Spleen (tissue), 11 donors: ENCODE measurements at regions not wholly inside any gene's neighbourhood (a gene's known extent, or its start where the extent isn't known, plus 50 kb on each side); places are given as distances from the start of the nearest gene placed in this dataset.

ENCODE experiments used
- DNase-seq: peaks from one replicate; pipeline ENCODE4 v3.0.0-alpha.2; 2020
- H3K27ac ChIP-seq, 8 donors: fragments of 200-600 bp; sonication (generic) in 7 of 8; 1 replicate in 4 of 8; 2 replicates in 4 of 8; pipeline versions ENCODE4 v1.5.0 to v1.8.0; 2016 to 2021; ENCODE audit warnings: inconsistent platforms in 4 of 8, mild to moderate bottlenecking in 4 of 8, moderate library complexity in 1 of 8
- H3K27me3 ChIP-seq, 7 donors: fragments of 200-600 bp; sonication (generic) in 6 of 7; replicated peaks in 1 of 7; 1 replicate in 4 of 7; 2 replicates in 3 of 7; pipeline versions ENCODE4 v1.5.0 to v1.8.0; 2016 to 2021; ENCODE audit warnings: inconsistent platforms in 3 of 7, mild to moderate bottlenecking in 1 of 7
- H3K36me3 ChIP-seq, 6 donors: fragments of 200-600 bp; sonication (generic) in 5 of 6; 1 replicate in 4 of 6; 2 replicates in 2 of 6; pipeline versions ENCODE4 v1.5.0 to v1.8.0; 2016 to 2021; ENCODE audit warnings: inconsistent platforms in 2 of 6
- H3K4me1 ChIP-seq, 6 donors: fragments of 200-600 bp; sonication (generic) in 5 of 6; 1 replicate in 3 of 6; 2 replicates in 3 of 6; pipeline versions ENCODE4 v1.5.0 to v1.8.0; 2016 to 2021; ENCODE audit warnings: inconsistent platforms in 3 of 6
- H3K4me3 ChIP-seq, 8 donors: fragments of 200-600 bp; sonication (generic) in 7 of 8; 1 replicate in 4 of 8; 2 replicates in 4 of 8; pipeline versions ENCODE4 v1.5.0 to v1.8.0; 2016 to 2021; ENCODE audit warnings: inconsistent platforms in 4 of 8, mild to moderate bottlenecking in 4 of 8, moderate library complexity in 2 of 8
- H3K9me3 ChIP-seq, 8 donors: fragments of 200-600 bp; sonication (generic) in 7 of 8; 1 replicate in 4 of 8; 2 replicates in 4 of 8; pipeline versions ENCODE4 v1.5.0 to v1.8.0; 2016 to 2021; ENCODE audit warnings: inconsistent platforms in 4 of 8
- POLR2A ChIP-seq, 3 donors: fragments of 450-650 bp; IDR thresholded peaks; one replicate each; pipeline ENCODE4 v1.5.1; 2017; ENCODE audit warnings: antibody characterized with exemption in 3 of 3, mild to moderate bottlenecking in 1 of 3
- POLR2AphosphoS5 ChIP-seq, 3 donors: sonication (generic); formaldehyde crosslinking; IDR thresholded peaks; one replicate each; pipeline ENCODE4 v1.5.1; 2017; ENCODE audit warnings: antibody characterized with exemption in 3 of 3
- WGBS, 5 donors: extraction: QIAGEN DNeasy Blood & Tissue Kit in 3 of 5; methylation state at CpG; one replicate each; pipeline versions ENCODE4 v1.1.5 to v1.1.7; 2013 to 2018; 5-methylcytosine and 5-hydroxymethylcytosine counted together
- intact Hi-C: fragments of 100-400 bp; cut with DNase I; formaldehyde crosslinking; loops from one replicate; pipeline ENCODE4 v1.15.0; 2023; ENCODE audit warnings: low total_unique reads
- TF ChIP-seq, protein P1 (sequence below), 11 experiments: fragments of 200-600 bp in 7 of 11; fragments of 450-650 bp in 4 of 11; sonication (generic) in 4 of 11; IDR thresholded peaks in 8 of 11; conservative IDR thresholded peaks in 3 of 11; 1 replicate in 7 of 11; 2 replicates in 4 of 11; pipeline versions ENCODE4 v1.4.0 to v1.8.0; 2016 to 2021; ENCODE audit warnings: antibody characterized with exemption in 11 of 11, inconsistent platforms in 4 of 11, mild to moderate bottlenecking in 1 of 11
- donor health status: healthy with polysubstance abuse.
- donor health status: DM: no; HTN: no; CAD: no; lungs with moderate emphysema.
- donor health status: DM: no; HTN: no; CAD: no.
- donor health status: Bipolar disorder and iron deficiency.
- donor health status: healthy.
- donor health status: DM: no; HTN: no; CAD: no.
- donor health status: DM: yes; HTN: yes; CAD: no.

DNA sequence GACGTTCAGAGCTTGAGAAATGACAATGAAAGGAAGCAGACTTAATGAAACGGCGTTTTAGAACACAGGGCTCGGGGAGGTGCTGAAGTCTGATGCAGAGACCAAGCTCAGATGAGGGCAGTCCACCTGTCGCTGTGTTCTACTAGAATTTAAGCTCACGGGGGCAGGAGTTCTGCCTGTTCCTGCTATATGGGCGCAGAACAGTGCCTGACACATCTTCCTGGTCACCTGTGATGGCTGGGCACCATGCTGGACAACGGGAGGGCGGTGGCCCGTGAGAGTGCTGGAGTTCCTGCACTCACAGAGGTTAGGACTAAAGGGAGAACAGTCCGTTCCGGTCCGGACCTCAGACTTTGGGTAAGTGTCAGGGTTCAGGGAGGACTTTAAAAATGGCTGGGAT is 130.6 kb downstream of the ERMARD start:
- H3K36me3 ChIP-seq: no peaks in the 10 kb centered on the region
- DNase-seq: peak; percentile 54
- TF ChIP-seq, protein P1, sequence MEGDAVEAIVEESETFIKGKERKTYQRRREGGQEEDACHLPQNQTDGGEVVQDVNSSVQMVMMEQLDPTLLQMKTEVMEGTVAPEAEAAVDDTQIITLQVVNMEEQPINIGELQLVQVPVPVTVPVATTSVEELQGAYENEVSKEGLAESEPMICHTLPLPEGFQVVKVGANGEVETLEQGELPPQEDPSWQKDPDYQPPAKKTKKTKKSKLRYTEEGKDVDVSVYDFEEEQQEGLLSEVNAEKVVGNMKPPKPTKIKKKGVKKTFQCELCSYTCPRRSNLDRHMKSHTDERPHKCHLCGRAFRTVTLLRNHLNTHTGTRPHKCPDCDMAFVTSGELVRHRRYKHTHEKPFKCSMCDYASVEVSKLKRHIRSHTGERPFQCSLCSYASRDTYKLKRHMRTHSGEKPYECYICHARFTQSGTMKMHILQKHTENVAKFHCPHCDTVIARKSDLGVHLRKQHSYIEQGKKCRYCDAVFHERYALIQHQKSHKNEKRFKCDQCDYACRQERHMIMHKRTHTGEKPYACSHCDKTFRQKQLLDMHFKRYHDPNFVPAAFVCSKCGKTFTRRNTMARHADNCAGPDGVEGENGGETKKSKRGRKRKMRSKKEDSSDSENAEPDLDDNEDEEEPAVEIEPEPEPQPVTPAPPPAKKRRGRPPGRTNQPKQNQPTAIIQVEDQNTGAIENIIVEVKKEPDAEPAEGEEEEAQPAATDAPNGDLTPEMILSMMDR (IDR thresholded peaks at IDR 0.05 in 8 of 11, conservative IDR thresholded peaks at IDR 0.05 in 3 of 11): no peak
- TF ChIP-seq POLR2A (IDR thresholded peaks at IDR 0.05) (no peak), POLR2AphosphoS5 (IDR thresholded peaks at IDR 0.05) (no peak)
- 71 to 86% (median 80%) methylated on average over 13 of the region's 13 CpGs for WGBS, 5 donors
- peaks cover 0 to 5% (median 0%) of the 10 kb centered on the region in 8 donors for H3K9me3 ChIP-seq
- peaks cover 0 to 52% (median 10%) of the 10 kb centered on the region in 7 donors for H3K27me3 ChIP-seq
- H3K4me1 ChIP-seq: no peaks in the 10 kb centered on the region
- H3K4me3 ChIP-seq: no peak overlapping the region
- intact Hi-C loops: no loop called here
- no peak overlapping the region for H3K27ac ChIP-seq

DNA sequence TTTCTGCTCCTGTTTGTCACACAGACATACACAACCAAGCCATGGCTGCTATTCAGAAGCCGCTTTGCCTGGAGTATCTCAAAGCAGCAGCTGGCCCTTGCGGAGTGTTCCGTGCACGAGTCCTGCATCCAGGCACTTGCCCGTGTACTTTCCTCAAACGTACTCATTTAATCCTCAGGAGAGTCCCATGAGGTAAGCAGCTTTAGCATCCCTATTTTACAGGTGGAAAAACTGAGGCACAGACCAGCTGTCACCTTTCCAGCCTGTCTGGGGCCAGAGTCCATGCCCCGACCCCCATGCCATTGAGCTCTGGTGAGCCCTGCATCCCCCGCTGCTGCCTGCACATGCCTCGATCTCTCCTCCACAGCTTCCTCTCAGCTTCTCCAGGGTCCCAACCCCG is 130.0 kb downstream of the ERMARD start:
- TF ChIP-seq, protein P1 (IDR thresholded peaks at IDR 0.05 in 8 of 11, conservative IDR thresholded peaks at IDR 0.05 in 3 of 11): no peak
- no peak for TF ChIP-seq POLR2A (IDR thresholded peaks at IDR 0.05)
- TF ChIP-seq POLR2AphosphoS5 (IDR thresholded peaks at IDR 0.05): no peak
- H3K27ac ChIP-seq: no peak overlapping the region
- H3K4me3 ChIP-seq: no peak overlapping the region
- peak; percentile 35 for DNase-seq
- no peaks in the 10 kb centered on the region for H3K36me3 ChIP-seq
- WGBS, 5 donors: 80 to 90% (median 87%) methylated on average over 10 of the region's 10 CpGs
- H3K4me1 ChIP-seq: no peaks in the 10 kb centered on the region
- peaks cover 0 to 5% (median 0%) of the 10 kb centered on the region in 8 donors for H3K9me3 ChIP-seq
- H3K27me3 ChIP-seq: peaks cover 0 to 48% (median 10%) of the 10 kb centered on the region in 7 donors
- intact Hi-C loops: no loop called here

DNA sequence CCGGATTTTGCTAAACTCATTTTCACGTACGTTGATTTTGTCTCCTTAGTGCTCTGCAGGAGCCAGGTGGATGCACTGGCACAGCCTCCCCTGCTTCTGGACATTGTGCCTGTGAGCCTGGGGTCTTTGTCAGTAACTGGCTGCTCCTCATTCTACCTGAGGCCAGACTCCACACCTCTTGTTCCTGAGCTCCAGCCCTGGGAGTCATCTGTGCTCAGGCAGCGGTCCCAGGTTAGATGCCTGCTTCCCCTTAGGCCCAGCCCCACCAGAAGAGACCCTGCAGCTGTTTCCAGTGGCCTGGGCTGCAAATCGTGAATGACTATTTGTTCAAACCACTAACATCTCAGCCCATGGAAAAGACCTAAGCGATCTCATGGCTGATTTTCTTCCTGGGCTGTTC is 129.1 kb downstream of the ERMARD start:
- WGBS, 5 donors: 82 to 95% (median 88%) methylated on average over 6 of the region's 6 CpGs
- no peaks in the 10 kb centered on the region for H3K36me3 ChIP-seq
- no peaks in the 10 kb centered on the region for H3K4me1 ChIP-seq
- H3K4me3 ChIP-seq: no peak overlapping the region
- H3K27ac ChIP-seq: no peak overlapping the region
- intact Hi-C loops: no loop called here
- peaks cover 0 to 44% (median 10%) of the 10 kb centered on the region in 7 donors for H3K27me3 ChIP-seq
- H3K9me3 ChIP-seq: peaks cover 0 to 11% (median 0%) of the 10 kb centered on the region in 8 donors
- peak; percentile 36 for DNase-seq
- TF ChIP-seq, protein P1 (IDR thresholded peaks at IDR 0.05 in 8 of 11, conservative IDR thresholded peaks at IDR 0.05 in 3 of 11): no peak
- TF ChIP-seq POLR2AphosphoS5 (IDR thresholded peaks at IDR 0.05) (no peak), POLR2A (IDR thresholded peaks at IDR 0.05) (no peak)

DNA sequence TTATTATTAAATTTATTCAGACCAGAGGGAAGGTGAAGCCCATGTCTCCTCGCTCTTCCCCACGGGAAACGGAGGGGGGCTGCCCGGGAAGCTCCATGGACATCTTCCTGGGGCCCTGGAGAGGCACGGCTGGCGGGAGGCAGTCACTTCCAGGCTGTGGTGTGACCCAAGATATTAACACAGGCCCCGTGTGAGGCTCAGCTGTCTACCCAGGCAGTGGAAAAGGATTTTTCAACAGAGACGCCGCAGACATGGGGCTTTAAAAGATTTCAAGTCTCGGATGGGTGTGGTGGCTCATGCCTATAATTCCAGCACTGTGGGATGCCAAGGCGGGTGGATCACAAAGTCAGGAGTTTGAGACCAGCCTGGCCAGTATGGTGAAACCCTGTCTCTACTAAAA is 117.9 kb downstream of the ERMARD start:
- H3K27me3 ChIP-seq: no peaks in the 10 kb centered on the region

More for the DNA sequence above, 117.9 kb downstream of the ERMARD start:
- WGBS, 5 donors: 85 to 94% (median 93%) methylated on average over 11 of the region's 11 CpGs
- no peak overlapping the region for H3K27ac ChIP-seq
- intact Hi-C loops: no loop called here
- no peaks in the 10 kb centered on the region for H3K36me3 ChIP-seq
- no peak overlapping the region for H3K4me3 ChIP-seq
- TF ChIP-seq POLR2A (IDR thresholded peaks at IDR 0.05): no peak
- TF ChIP-seq, protein P1 (IDR thresholded peaks at IDR 0.05 in 8 of 11, conservative IDR thresholded peaks at IDR 0.05 in 3 of 11): no peak
- no peak for TF ChIP-seq POLR2AphosphoS5 (IDR thresholded peaks at IDR 0.05)
- DNase-seq: peak; percentile 58
- no peaks in the 10 kb centered on the region for H3K9me3 ChIP-seq
- peaks cover 0 to 22% (median 8%) of the 10 kb centered on the region in 6 donors for H3K4me1 ChIP-seq
